CD4-positive, alpha-beta T cell (primary cell): ENCODE measurements at regions not wholly inside any gene's neighbourhood (a gene's known extent, or its start where the extent isn't known, plus 50 kb on each side); places are given as distances from the start of the nearest gene placed in this dataset.

Source experiments
- ATAC-seq: fragments of 200-7000 bp; cut with Tn5 transposase; one replicate; pipeline ENCODE4 v1.10.0; 2022; ENCODE audit warnings: mild to moderate bottlenecking; ENCODE audit not compliant: poor library complexity
- CTCF ChIA-PET: fragments of 350-600 bp; sonication (Branson Sonifier 250); formaldehyde crosslinking; loops from one replicate; lab custom pipeline; 2021; ENCODE audit warnings: antibody characterized with exemption, inconsistent platforms; lab: Charles Lee
- POLR2A ChIA-PET: fragments of 350-600 bp; sonication (Branson Sonifier 250); formaldehyde crosslinking; loops from one replicate; lab custom pipeline; 2021; ENCODE audit warnings: antibody characterized with exemption, inconsistent platforms; lab: Charles Lee
- DNase-seq, 14 experiments: peaks; one replicate each; pipeline ENCODE4 v3.0.0-alpha.2; 2013 to 2020; ENCODE audit warnings: mixed read lengths in 2 of 14
- H3K27ac ChIP-seq, 2 donors: one replicate each; pipeline versions ENCODE4 v1.5.1 to v1.7.0; 2013; ENCODE audit warnings: low read length in 2 of 2, low read depth in 1 of 2, mild to moderate bottlenecking in 1 of 2
- H3K27me3 ChIP-seq, 2 experiments: 1 replicate in 1 of 2; 2 replicates in 1 of 2; pipeline versions ENCODE4 v1.6.1 to v1.7.0; 2013; ENCODE audit warnings: low read length in 2 of 2, control low read depth in 1 of 2, mild to moderate bottlenecking in 1 of 2, moderate library complexity in 1 of 2; ENCODE audit not compliant: insufficient read depth in 2 of 2, control insufficient read depth in 1 of 2
- H3K36me3 ChIP-seq: one replicate; pipeline ENCODE4 v1.6.1; 2013; ENCODE audit warnings: low read length, control low read depth; ENCODE audit not compliant: insufficient read depth
- H3K4me1 ChIP-seq: one replicate; pipeline ENCODE4 v1.6.1; 2013; ENCODE audit warnings: low read length, control low read depth; ENCODE audit not compliant: insufficient read depth
- H3K4me3 ChIP-seq: one replicate; pipeline ENCODE4 v1.5.1; 2013; ENCODE audit warnings: mild to moderate bottlenecking, low read length, moderate library complexity
- H3K9me3 ChIP-seq, 2 experiments: 1 replicate in 1 of 2; 2 replicates in 1 of 2; pipeline versions ENCODE4 v1.6.1 to v1.7.0; 2013; ENCODE audit warnings: low read length in 2 of 2, mild to moderate bottlenecking in 2 of 2, control low read depth in 1 of 2, moderate library complexity in 1 of 2; ENCODE audit not compliant: control insufficient read depth in 1 of 2, insufficient read depth in 1 of 2
- H3K27ac Mint-ChIP-seq: one replicate; pipeline ENCODE4 v1.8.0; 2020; ENCODE audit warnings: mixed read lengths
- H3K27me3 Mint-ChIP-seq: one replicate; pipeline ENCODE4 v1.8.0; 2021; ENCODE audit warnings: mixed read lengths
- H3K36me3 Mint-ChIP-seq: one replicate; pipeline ENCODE4 v1.8.0; 2021; ENCODE audit warnings: low read depth, mixed read lengths
- H3K4me1 Mint-ChIP-seq: one replicate; pipeline ENCODE4 v1.8.0; 2021; ENCODE audit warnings: low read depth, mixed read lengths
- H3K4me3 Mint-ChIP-seq: one replicate; pipeline ENCODE4 v1.8.0; 2020; ENCODE audit warnings: mild to moderate bottlenecking, mixed read lengths
- H3K9me3 Mint-ChIP-seq: one replicate; pipeline ENCODE4 v1.8.0; 2020; ENCODE audit warnings: mixed read lengths
- intact Hi-C, 2 experiments: fragments of 100-400 bp; cut with DNase I in 1 of 2; cut with micrococcal nuclease in 1 of 2; formaldehyde crosslinking; loops; one replicate each; pipeline versions ENCODE4 v1.15.1 to v1.9.0; 2023 to 2025; cut with DNase I, micrococcal nuclease
- TF ChIP-seq, protein P1 (sequence below): fragments of 200-600 bp; IDR thresholded peaks from one replicate; pipeline ENCODE4 v1.8.0; 2022; ENCODE audit warnings: antibody characterized with exemption, mild to moderate bottlenecking

DNA sequence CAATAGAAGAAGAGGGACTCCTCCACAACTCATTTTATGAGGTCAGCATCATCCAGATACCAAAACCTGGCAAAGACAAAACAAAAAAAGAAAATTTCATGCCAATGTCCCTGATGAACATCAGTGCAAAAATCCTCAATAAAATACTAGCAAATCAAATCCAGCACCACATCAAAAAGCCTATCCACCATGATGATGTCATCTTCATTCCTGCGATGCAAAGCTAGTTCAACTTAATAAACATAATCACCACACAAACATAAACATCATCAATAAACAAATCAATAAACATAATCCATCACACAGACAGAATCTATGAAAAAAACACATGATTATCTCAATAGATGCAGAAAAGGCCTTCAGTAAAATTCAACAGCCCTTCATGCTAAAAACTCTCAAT, 342.1 kb downstream of the RSL24D1 start:
- Mint-ChIP-seq H3K4me1 (no peaks in the 10 kb centered on the region), H3K27me3 (no peaks in the 10 kb centered on the region), H3K27ac (no peak overlapping the region), H3K36me3 (no peaks in the 10 kb centered on the region), H3K9me3 (peaks cover 13% of the 10 kb centered on the region), H3K4me3 (no peak overlapping the region)
- Histone ChIP-seq H3K4me3 (no peak overlapping the region), H3K36me3 (no peaks in the 10 kb centered on the region), H3K27me3 (no peaks in the 10 kb centered on the region), H3K4me1 (no peaks in the 10 kb centered on the region), H3K9me3 (peaks cover 4 to 7% of the 10 kb centered on the region in 2 experiments), H3K27ac (no peak overlapping the region)
- intact Hi-C loops = no loop called here
- ChIA-PET POLR2A (no interaction called here), CTCF (no interaction called here)
- no peak for DNase-seq
- no peak for ATAC-seq
- TF ChIP-seq, protein P1, sequence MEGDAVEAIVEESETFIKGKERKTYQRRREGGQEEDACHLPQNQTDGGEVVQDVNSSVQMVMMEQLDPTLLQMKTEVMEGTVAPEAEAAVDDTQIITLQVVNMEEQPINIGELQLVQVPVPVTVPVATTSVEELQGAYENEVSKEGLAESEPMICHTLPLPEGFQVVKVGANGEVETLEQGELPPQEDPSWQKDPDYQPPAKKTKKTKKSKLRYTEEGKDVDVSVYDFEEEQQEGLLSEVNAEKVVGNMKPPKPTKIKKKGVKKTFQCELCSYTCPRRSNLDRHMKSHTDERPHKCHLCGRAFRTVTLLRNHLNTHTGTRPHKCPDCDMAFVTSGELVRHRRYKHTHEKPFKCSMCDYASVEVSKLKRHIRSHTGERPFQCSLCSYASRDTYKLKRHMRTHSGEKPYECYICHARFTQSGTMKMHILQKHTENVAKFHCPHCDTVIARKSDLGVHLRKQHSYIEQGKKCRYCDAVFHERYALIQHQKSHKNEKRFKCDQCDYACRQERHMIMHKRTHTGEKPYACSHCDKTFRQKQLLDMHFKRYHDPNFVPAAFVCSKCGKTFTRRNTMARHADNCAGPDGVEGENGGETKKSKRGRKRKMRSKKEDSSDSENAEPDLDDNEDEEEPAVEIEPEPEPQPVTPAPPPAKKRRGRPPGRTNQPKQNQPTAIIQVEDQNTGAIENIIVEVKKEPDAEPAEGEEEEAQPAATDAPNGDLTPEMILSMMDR = no peak

DNA sequence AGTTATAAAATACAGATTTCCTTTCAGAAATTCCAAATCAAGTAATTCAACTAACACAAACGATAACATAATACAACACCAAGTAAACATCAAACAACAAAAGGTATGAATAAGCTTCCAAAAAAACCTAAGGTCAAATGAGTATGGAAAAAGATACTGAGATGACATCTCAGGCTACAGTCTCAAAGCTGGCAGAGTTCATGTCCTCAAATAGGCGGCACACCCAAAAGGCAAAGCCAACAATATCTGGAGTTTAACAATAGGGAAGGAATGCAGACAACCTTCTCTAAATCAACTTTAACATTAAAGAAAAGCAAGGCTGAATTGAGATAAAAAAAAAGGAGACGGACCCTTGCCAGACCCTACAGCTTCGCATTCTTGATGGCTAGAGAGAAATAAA, 346.6 kb downstream of the RSL24D1 start:
- no peaks in the 10 kb centered on the region for H3K27me3 ChIP-seq
- H3K9me3 Mint-ChIP-seq = peaks cover 8% of the 10 kb centered on the region
- H3K4me1 ChIP-seq = no peaks in the 10 kb centered on the region
- H3K9me3 ChIP-seq = peaks cover 0 to 7% of the 10 kb centered on the region in 2 experiments
- H3K36me3 Mint-ChIP-seq = no peaks in the 10 kb centered on the region
- H3K4me3 Mint-ChIP-seq = no peak overlapping the region
- CTCF ChIA-PET = no interaction called here
- no peak overlapping the region for H3K27ac Mint-ChIP-seq
- H3K36me3 ChIP-seq = no peaks in the 10 kb centered on the region
- POLR2A ChIA-PET = no interaction called here
- TF ChIP-seq, protein P1 = no peak
- H3K27me3 Mint-ChIP-seq = no peaks in the 10 kb centered on the region
- no peak for DNase-seq
- no peaks in the 10 kb centered on the region for H3K4me1 Mint-ChIP-seq
- no peak overlapping the region for H3K4me3 ChIP-seq
- intact Hi-C loops = no loop called here
- ATAC-seq = no peak
- H3K27ac ChIP-seq = no peak overlapping the region

- Mint-ChIP-seq H3K9me3 (no peaks in the 10 kb centered on the region), H3K27me3 (no peaks in the 10 kb centered on the region), H3K36me3 (no peaks in the 10 kb centered on the region), H3K27ac (no peak overlapping the region), H3K4me1 (no peaks in the 10 kb centered on the region), H3K4me3 (no peak overlapping the region)
- no peak overlapping the region for H3K4me3 ChIP-seq
- H3K4me1 ChIP-seq = no peaks in the 10 kb centered on the region
- ChIA-PET POLR2A (no interaction called here), CTCF (no interaction called here)
- ATAC-seq = no peak
- H3K27ac ChIP-seq = no peak overlapping the region
- intact Hi-C loops = no loop called here
- no peaks in the 10 kb centered on the region for H3K36me3 ChIP-seq
- no peaks in the 10 kb centered on the region for H3K27me3 ChIP-seq
- peak in 1 of 14 experiments; percentile 1 for DNase-seq
- H3K9me3 ChIP-seq = no peaks in the 10 kb centered on the region
- TF ChIP-seq, protein P1 = no peak
Measured at GRCh38 chr15:54843006-54843405, 353.7 kb downstream of the RSL24D1 start.
